Fibroblast of skin of right quadriceps (primary cell): ENCODE measurements at regions not wholly inside any gene's neighbourhood (a gene's known extent, or its start where the extent isn't known, plus 50 kb on each side); places are given as distances from the start of the nearest gene placed in this dataset.
A peak's percentile ranks its signal among the peaks of the same experiment; 100 is the strongest.
"Not testable (repeated sequence)": the region's sequence is repeated elsewhere in the genome, so short reads cannot be mapped to it uniquely, and the experiment has no call there.

ENCODE experiments used
- DNase-seq: peaks from one replicate; pipeline ENCODE4 v3.0.0-alpha.2; 2013

DNA sequence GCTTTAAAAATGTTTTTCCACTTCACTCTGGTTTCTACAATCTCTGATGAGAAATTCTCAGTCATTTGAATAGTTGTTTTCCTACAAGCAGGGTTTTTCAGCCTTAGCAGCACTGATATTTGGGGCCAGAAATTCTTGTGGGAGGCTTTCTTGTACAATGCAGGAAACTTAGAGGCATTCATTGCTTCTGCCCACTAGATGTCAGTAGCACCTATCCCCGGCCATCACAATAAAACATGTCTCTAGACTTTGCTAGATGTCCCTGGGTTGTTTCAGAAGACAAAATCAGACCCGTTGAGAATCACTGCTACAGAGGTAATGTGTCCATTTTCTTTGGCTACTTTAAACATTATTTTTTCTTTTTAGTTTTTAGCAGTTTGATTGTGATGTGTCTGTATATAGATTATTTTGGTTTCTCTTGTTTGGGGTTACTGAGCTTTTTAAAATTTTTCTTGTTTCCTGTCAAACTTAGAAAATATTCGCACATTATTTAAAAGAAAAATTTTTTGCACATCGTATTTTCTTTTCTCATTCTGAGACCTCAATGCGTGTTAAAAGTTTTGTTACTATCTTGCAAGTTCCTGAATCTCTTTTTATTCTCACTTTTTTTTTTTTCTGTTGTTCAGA is 60.8 kb upstream of the CCDC179 start:
- DNase-seq = peak; percentile 53

DNA sequence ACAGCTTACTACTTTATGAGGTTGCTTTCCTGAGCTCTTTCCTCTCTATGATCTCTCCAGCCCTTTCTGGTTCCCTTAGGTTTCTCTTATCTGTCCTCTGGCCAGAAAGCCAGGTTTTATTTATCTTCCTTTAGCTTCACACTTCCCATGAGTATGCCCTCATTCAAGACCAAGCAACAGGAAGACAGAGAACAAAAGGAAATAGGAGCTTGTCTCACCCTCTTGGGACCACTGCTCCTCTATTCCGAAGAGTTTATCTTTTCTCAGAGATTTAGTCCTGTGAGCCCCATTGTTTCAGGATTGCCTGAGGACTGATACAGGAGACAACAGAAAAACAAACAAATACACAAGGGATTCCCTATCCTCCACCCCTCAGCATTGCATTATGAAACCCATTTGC is 62.4 kb upstream of the CCDC179 start:
- DNase-seq = no peak

DNA sequence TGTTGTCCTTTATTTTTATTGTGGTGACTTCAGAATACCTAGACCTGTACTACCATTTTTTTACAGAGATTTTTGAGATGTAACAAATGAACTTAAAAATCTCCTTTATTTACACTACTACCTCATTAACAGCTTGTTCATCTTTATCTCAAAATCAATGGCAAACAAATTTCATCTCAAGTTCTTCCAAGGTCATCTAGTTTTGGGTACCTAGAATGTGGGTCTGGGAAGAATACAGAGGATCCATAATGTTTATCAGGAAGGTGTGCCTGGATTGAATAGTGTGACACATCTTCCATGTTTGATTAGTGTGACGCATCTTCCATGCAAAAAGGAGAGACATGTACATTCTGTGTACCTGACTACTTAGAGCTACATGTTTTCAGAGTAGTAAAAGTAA is 63.3 kb upstream of the CCDC179 start:
- DNase-seq = no peak

DNA sequence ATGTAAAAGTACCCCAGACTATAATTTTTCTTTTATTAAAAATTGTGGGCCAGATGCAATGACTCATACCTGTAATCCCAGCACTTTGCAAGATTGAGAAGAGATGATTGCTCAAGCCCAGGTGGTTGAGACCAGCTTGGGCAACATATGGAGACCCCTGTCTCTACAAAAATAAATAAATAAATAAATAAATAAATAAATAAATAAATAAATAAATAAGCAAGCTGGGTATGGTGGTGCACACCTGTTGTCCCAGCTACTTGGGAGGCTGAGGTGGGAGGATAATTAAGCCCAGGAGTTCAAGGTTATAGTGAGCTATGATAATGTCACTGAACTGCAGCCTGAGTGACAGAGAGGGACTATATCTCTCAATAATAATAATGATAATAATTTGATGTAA is 66.1 kb upstream of the CCDC179 start:
- DNase-seq = no peak

DNA sequence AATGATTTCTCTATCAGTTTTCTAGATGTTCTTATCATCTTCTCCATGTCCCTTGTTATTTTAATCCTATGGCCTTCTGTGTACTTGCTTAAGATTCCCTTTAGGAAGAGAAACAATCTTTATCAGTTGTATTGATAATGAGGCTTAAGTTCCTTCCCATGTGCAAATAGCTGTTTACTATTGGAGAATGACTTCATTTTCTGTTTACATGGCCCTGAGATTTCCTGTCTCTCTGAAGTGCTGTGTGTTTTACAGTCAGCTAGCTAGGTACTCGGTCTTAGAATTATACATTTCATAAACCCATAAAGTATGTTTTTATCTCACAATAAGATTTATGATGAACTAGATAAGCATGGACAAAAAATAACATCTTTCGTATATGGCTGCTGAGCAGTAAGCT is 67.5 kb upstream of the CCDC179 start:
- no peak for DNase-seq

DNA sequence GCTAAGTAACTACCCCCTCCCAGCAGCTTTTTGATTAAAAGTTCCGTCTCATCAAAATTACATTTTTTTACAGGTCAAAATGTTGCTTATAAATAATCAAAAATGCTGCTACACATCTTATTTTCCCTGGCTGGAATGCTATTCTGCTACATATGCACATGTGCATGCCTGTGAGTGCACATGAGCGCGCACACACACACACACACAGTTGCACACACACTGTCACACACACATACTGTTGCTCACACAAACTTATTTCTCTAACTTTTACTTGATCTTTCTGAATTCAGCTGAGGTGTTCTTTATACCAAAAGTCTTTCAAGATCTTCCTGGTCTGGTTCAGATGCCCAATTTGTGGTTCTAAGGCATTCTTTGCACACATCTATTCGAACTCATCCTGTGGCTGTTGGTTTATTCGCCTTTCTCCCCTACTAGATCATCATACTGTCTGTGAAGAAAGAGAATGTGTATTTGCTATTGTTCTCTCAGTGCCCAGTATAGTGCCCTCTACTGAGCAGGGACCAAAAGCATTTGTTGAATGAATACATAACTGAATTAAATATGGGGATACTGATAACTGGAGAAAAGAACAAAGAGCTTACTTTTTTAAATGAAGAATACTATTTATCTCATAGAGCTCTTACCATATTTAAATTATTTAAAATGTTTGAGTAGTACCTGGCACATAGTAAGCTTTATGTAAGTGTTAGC is 68.1 kb upstream of the CCDC179 start:
- no peak for DNase-seq

DNA sequence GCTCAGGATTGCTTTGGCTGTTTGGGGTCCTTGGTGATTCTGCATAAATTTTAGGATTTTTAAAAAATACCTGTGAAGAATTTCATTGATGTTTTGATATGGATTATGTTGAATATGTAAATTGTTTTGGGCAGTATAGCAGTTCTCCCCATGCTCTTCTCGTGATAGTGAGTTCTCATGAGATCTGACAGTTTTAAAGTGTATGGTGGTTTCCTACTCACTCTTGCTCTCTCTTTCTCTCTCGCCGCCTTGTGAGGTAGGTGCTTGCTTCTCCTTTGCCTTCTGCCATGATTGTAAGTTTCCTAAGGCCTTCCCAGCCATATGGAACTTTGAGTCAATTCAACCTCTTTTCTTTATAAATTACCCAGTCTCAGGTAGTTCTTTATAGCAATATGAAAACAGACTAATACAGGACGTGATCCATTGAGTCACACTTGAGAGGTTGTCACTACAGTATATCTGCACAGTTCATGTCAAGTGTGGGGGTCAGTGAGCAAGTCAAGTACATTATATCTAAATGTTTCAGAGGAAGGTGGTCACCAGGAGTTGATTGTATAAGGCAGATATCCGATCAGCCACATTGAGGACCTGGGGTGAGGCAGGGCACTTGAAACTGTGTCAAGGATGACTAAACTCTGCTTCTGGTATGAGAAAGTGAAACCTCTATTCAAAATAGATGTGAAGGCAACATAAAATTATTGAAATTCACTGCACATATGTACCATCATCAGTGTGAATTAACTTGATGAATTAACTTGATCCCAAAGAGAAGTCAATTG is 70.7 kb upstream of the CCDC179 start:
- no peak for DNase-seq

DNA sequence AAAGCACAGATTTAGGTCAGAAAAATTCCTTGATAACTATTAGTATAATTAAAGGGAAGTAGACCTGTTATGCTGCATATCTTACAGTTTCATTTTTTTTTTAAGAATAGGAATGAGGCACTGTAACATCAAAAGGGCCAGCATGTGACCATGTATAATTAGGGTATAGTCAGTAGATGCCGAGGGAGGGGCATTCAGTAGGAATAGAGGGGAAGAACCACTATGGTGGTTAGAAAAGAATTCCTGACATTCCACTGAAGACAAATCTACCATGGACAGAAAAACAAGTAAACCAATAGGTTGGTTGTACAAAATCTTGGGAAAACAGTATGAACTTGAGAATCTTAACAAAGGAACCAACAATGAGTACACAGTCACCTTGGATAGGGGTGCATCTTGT is 78.4 kb upstream of the CCDC179 start:
- no peak for DNase-seq

DNA sequence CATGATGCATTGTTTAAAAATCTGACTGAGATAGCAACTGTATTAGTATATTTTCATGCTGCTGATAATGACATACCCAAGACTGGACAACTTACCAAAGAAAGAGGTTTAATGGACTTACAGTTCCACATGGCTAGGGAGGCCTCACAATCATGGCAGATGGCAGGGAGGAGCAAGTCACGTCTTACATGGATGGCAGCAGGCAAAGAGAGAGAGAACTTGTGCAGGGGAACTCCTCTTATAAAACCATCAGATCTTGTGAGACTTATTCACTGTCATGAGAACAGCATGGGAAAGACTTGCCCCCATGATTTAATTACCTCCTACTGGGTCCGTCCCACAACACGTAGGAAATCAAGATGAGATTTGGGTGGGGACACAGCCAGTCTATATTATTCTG is 81.3 kb upstream of the CCDC179 start:
- not testable (repeated sequence) for DNase-seq

DNA sequence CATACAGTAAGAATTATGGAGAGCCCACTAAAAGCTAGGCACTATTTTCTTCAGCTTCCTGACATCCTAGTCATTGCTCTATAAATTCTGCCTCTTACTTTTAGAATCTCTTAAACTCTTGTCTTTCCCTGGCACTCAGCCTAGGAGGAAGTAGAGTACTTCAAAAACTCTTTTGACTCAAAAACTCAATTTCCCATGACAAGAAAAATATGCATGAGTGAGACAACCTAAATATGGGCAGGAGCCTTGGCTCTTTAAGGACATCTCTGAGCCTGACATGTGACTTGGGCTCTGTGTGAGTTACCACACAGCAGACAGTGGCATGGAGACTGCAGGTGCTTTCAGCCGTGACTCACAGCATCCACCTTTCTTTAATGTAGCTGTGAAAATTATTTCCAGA is 97.5 kb upstream of the CCDC179 start:
- DNase-seq = no peak

DNA sequence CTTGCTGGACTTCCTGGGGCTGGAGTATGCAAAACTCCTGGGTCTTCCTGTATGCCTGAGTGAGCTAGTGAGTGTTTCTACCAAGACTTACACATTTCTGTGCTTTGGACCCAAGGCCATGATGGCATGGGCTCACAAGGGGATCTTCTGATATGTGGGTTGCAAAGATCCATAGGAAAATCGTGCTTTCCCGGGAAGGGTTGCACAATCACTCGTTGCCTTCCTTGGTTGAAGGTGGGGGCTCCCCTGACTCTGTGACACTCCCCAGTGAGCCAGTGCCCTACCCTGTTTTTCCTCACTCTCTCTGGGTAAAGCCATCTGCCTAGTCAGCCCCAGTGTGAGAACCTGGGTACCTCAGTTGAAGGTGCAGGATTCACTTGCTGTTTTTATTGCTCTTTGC is 114.0 kb upstream of the CCDC179 start:
- DNase-seq = no peak

DNA sequence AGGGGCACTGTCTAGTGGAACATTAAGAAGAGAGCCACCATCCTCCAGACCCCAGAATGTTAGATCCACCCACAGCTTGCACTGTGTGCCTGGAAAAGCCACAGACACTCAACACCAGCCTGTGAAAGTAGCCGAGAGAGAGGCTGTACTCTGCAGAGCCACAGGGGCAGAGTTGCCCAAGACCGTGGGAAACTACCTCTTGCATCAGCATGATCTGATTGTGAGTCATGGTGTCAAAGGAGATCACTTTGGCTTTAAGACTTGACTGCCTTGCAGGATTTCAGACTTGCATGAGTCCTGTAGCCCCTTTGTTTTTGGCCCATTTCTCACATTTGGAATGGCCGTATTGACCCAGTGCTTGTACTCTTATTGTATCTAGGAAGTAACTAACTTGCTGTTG is 115.9 kb upstream of the CCDC179 start:
- peak; percentile 47 for DNase-seq

DNA sequence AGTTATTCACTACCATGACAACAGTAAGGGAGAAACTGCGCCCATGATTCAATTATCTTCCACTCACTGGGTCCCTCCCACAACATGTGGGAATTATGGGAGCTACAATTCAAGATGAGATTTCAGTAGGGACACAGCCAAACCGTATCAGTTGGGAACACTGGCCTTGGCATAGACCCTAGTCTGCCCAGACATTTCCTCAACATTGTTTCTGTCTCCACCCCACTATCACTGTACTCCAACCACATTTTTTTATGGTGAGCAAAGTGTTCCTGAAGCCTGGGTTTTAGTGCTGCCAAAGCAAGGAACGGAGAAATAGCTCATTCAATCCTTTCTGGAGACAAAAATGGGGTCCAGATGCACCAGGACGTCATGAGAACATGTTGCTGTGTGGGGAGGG is 122.6 kb upstream of the CCDC179 start:
- no peak for DNase-seq

DNA sequence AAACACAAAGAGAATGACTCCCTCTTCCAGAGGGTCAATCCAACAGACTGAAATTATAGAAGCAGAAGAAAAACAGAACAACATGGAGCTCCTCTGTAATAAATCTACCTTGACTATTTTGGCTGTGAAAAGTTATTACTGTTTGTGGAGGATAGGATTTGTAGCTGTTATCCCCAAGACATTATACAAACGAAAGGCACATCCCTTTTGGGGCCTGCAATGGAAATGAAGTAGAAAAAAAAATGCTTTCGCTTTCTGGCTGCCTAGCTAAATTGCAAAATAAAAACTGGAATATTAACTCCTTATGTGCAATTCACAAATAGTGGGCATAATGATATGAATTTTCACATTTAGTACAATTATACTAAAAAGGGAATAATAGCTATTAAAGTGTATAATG is 123.8 kb upstream of the CCDC179 start:
- no peak for DNase-seq

DNA sequence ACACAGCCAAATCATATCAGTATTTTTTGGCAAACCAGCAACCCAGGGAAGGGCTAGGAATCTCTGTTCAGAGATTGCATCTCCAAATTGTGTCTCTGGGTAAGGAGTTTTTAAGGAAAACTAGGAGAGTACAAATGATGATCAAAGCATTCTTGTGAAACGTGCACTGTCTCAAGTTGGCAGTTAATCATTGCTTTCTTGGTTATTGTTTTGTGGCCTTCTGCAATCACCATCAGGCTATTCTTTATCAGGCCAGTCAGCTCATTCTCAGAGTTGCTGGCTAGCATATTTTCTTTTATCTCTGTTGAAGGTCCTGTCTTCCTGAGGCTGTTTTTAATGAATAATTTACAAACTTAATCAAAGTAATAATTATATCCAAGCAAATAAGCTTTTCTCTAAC is 129.1 kb upstream of the CCDC179 start:
- DNase-seq = no peak

DNA sequence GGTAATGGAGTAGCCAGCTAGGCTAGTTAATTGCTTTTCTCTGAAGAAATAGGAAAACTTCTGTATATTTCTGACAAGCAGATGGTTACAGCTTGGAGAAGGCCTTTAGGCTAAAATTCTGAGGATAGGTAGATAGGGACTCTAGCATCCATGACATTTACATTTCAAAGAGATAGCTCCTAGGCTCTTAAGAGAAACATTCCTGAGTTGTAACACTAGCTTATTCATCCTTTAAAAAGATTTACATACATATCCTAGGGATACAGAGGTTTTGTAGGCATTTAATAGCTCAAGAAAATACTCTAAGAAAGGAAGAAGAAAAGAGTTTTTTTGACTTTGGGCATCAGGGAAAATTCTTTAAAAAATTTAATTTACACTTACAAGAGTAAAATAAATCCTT is 130.9 kb upstream of the CCDC179 start:
- no peak for DNase-seq

DNA sequence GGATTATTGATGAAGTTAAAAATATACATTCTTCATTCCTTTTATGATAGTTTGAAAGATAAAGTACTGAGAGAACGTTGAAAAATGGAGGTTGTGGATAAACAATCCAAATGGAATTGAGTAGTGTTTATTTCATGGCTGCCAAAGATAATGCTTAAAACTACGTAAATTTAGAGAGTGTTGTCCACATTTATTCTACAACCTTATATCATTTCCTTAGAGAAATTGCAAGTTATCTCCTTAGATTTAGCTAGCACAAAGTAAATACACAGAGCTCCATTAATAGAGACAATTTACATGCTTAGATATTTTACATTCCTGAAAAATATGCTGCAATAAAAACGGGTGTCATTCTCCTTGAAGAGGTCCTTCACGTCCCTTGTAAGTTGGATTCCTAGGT is 146.5 kb upstream of the CCDC179 start:
- no peak for DNase-seq

DNA sequence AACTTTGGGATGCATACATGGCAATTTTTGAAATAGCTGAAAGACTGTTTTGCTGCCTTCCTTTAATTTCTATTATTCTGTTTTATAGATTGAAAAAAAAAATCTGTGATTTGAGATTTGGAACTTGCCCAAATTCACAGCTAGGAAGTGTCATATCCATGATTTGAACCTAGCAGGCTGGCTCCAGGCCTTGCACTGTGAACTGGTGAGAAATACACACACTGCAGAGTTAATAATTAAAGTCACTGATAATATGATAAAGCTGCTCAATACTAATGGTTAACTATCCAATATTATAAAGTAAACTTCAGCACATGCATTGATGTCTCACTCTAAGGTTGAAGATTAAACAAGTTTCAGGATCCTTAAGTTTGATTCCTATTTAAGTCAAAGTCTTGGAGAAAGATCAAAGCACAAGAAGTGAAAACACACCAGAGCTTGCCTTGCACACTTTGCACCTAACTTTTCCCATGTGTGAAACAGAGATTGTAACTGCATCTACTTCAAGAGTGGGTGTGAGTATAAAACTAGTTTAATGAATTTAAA is 150.6 kb upstream of the CCDC179 start:
- no peak for DNase-seq

DNA sequence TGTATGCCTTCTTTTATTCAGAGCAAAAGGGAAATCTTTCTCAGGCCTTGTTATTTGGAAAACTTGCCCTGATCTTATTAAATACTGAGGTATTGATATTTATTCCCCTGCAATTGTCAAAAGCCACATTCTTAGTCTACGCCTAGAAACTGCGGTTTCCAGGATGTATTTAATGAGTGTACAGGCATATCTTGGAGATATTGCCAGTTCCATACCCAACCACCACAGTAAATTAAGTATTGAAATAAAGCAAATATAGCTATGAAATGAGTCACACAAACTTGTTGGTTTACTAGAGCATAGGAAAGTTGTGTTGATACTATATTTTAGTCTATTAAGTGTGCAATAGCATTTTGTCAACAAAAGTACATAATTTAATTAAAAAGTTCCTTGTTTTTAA is 152.7 kb upstream of the CCDC179 start:
- DNase-seq = no peak

DNA sequence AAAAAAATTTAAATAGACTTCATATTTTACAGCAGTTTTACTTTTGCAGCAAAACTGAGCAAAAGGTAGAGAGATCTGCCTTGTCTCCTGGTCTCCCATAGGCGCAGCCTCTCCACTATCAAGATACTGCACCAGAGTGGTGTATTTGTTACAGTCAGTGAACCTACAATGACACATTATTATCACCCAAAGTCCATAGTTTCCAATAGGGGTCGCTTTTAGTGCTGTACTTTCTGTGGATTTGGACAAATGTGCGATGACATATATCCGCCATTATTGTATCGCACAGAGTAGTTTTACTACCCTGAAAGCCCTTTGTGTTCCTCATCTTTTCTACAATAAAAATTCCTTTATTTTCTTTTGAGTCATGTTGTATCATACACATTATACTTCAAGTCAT is 153.2 kb upstream of the CCDC179 start:
- DNase-seq = no peak

DNA sequence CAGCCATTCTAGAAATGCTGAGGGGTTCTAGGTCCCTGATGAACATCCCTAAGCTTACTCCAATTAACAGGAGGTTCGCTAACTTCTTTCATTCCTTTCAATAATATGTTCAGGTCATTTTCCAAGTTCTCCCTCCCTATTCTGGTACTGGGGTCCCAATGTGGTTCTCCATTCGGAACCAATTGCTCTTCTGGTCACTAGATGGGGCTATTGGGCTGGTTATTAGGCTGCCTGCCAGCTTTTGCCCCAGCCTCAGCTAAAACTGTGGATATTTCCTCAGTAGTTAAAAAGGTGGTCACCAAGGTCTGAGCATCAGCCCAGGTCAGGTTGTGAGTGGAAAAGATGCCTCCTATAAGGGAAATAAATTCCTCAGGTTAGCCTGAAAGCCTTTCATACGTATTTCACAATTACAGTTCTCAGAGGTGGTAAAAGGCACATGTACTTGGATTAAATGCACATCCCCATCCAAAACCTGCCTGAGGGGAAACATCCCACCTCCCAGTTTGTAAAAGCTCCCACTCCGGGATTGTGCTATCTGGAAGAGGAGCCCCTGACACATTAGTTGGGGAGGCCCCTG is 161.1 kb upstream of the CCDC179 start:
- peak; percentile 44 for DNase-seq

DNA sequence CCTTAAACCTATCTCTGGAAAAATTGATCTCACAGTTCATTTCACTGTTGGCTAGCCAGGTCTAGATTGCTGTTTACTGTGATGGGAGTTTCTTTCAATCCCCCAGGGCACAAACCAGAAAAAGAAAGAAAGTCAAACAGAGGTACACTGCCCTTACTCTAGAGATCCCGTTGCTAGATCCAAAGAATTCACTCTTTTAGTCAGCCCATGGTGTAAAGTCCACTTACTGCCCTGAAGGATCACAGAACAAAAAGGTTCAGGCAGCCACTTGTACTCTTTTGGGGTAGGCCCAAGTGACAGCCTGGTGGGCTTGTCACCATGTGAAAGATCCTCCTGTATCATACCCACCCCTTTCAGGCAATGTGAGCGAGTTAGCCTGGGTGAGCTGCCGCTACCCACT is 162.6 kb upstream of the CCDC179 start:
- DNase-seq = no peak

DNA sequence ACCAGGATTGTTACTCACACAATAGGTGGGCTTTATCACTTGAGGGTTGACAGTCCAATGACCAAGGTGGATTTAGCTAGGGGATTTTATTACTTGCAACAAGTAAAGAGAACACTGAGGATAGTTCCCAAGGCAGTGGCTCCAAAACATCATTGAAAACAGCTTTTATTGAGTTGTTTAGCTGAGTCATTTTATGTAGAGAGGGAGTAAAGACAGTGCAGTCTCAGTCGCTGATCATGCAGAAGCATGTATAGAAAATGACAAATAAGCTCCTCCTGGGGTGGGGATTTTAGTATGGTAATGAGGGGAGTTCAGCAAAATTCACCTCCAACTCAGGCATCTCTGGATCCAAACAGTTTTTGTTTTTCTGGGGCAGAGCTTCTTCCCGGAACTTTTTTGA is 163.0 kb upstream of the CCDC179 start:
- peak; percentile 7 for DNase-seq
